H7 (cell line): ENCODE measurements at regions not wholly inside any gene's neighbourhood (a gene's known extent, or its start where the extent isn't known, plus 50 kb on each side); places are given as distances from the start of the nearest gene placed in this dataset.
"Not testable (repeated sequence)": the region's sequence is repeated elsewhere in the genome, so short reads cannot be mapped to it uniquely, and the experiment has no call there.

ENCODE experiments used
- DNase-seq: peaks from one replicate; pipeline ENCODE4 v3.0.0; 2012
- H3K27me3 ChIP-seq: 2 replicates; pipeline ENCODE4 v1.6.0; 2011; ENCODE audit warnings: mild to moderate bottlenecking, low read length; ENCODE audit not compliant: control insufficient read depth, insufficient read depth
- H3K36me3 ChIP-seq: replicated peaks from 2 replicates; pipeline ENCODE4 v1.5.1; 2011; ENCODE audit warnings: low read length; ENCODE audit not compliant: control insufficient read depth, insufficient read depth
- H3K4me3 ChIP-seq: 2 replicates; pipeline ENCODE4 v1.5.1; 2011; ENCODE audit warnings: low read depth, mild to moderate bottlenecking, control low read depth, low read length, moderate library complexity; ENCODE audit not compliant: insufficient read depth

DNA sequence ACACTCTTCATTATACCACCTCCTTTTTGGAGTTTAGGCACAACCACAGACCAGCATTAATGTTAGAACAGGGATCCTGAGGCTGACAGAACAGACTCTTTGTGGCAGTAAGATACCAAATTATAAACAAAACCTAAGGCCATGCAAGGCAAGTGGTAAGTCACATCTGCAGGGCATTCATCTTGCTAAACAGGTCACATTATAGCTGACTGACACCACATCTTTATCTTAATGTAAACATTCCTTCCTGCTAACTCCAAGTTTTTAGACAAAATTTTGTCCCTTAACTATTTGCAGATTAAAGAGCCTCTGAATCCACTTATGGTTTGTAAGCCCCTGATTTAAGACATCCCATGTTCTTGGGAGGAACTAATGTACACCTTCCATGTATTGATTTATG, 500.6 kb downstream of the PYDC2 start:
- no peak for DNase-seq
- no peaks in the 10 kb centered on the region for H3K36me3 ChIP-seq
- H3K27me3 ChIP-seq, result no peaks in the 10 kb centered on the region
- no peak overlapping the region for H3K4me3 ChIP-seq

DNA sequence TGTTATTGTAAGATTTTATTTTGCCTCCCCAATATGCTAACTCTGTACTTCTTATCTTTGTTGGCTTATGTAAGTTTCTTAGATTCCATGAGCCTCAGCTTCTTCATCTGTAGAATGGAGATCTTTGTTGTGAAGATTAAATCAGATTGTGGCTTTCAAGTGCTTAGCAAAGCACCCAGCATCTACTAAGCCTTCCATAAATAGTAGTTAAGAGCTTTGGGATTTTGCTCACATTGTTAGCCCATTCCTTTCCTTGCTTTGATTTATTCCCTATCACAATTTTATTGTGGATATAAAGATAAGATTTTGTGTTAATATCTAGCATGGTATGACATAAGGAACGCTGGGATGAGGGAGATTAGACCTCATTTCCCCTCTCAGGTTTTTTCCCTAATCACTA, 501.4 kb downstream of the PYDC2 start:
- H3K4me3 ChIP-seq, result no peak overlapping the region
- no peaks in the 10 kb centered on the region for H3K36me3 ChIP-seq
- H3K27me3 ChIP-seq, result no peaks in the 10 kb centered on the region
- no peak for DNase-seq

DNA sequence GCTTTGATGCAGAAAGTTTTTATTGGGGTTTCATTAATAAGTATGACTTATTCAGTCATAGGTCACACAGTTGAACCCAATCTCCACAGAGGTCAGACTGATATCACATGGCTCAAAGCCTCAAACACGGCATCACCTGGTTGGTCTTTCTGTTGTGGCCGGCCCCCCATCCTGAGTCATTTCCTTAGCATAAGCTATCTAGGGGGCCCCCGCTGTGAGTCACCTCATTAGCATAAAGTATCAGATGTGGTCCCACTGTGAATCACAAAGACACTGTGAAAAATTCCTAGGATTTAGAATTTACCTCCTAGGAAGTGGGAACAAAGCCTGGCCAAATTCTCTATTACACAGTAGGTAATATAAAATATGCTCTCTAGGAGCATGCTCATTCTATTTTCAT, 502.2 kb downstream of the PYDC2 start:
- H3K36me3 ChIP-seq, result no peaks in the 10 kb centered on the region
- peak; percentile 16 for DNase-seq
- no peaks in the 10 kb centered on the region for H3K27me3 ChIP-seq

DNA sequence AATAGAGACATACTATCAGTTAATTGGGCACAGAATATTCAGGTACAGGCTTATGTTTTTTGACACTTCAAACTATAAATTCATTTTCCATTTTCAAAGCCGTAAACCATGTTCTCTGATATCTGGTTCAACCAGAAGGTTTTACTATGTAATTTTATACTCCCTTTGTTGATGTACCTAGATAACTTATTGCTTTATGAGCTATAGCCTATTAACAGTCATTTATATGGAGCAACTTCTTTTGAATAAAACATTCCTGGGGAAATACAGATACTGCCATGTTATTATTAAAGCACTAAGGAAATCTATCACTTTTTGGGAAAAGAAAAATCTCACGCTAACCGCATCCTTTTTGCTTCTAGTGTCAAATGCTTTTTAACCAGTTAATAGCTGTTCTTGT, 505.6 kb downstream of the PYDC2 start:
- Histone ChIP-seq H3K27me3 (no peaks in the 10 kb centered on the region), H3K4me3 (no peak overlapping the region), H3K36me3 (no peaks in the 10 kb centered on the region)
- no peak for DNase-seq

More for the DNA sequence above, 502.2 kb downstream of the PYDC2 start:
- no peak overlapping the region for H3K4me3 ChIP-seq

DNA sequence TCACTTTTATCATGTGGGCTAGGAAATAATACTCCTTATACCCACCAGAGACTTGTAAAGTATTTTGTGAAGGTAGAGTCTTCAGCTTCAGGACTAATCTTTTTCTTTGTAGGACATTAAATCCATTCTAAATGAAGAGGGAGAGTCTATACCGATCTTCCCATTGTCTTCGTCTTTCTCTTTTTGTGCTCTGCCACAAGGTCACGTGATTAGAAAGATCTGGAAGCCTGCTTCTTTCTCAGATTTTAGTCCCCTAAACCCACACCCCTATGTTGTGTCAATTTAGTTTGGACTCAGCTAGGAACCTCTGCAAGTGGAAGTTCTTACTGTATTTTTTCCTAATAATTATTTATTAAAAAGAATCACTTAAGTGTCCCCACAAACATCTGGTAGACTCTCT, 507.3 kb downstream of the PYDC2 start:
- H3K36me3 ChIP-seq, result no peaks in the 10 kb centered on the region
- no peak overlapping the region for H3K4me3 ChIP-seq
- DNase-seq, result no peak
- H3K27me3 ChIP-seq, result no peaks in the 10 kb centered on the region

DNA sequence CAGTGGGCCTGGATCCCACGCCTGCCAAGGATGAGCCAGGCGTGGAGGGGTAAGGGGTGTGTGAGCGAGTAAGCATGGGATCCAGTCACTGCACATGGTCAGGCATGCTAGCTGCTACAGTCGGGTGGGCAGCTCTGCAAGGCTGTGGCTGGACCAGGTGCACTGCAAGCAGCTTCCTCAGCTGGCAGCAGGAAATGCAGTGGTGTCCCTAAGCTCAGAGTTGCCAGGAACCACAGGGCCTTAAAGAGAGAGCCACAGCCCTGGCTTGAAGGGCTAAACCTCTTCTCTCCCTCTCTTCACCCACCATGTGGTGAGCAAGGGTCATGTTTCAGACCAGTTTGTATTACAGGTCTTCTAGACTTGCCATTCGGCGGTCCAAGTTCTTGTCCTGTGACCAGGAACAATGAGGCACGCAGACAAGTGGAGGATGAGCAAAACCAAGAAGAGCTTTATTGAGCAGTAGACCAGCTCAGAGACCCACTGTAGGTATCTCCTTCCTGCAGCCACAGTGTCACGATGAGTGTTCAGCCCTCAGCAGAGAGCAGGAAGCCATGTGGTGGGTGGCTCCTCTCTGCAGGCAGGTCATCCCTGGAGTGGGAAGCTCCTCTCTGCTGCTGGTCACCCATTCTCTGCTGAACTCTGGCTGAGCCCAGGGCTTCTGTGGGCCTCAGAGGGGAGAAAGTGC, 511.9 kb downstream of the PYDC2 start:
- DNase-seq, result no peak
- H3K36me3 ChIP-seq, result no peaks in the 10 kb centered on the region
- H3K4me3 ChIP-seq, result no peak overlapping the region

DNA sequence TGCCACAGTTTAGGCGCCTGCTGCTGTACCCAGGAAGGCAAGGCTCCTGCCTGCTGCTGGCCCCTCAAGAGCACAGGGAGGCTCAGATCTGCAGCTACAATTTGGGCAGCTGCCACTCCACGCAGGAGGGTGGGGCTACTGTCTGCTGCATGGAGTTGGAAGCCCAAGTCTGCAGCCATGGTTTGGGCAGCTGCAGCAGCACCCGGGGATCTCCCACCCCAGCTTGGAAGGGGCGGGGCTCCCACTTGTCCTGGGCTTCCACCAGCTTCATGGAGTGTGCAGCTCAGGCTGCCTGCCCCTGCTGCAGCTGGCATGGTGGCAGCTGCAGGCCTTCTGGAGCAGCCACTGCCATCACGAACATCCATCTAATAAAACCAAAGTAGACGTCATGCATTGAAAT, 512.9 kb downstream of the PYDC2 start:
- Histone ChIP-seq H3K36me3 (no peaks in the 10 kb centered on the region), H3K4me3 (no peak overlapping the region), H3K27me3 (no peaks in the 10 kb centered on the region)
- no peak for DNase-seq

More for the DNA sequence above, 511.9 kb downstream of the PYDC2 start:
- no peaks in the 10 kb centered on the region for H3K27me3 ChIP-seq

DNA sequence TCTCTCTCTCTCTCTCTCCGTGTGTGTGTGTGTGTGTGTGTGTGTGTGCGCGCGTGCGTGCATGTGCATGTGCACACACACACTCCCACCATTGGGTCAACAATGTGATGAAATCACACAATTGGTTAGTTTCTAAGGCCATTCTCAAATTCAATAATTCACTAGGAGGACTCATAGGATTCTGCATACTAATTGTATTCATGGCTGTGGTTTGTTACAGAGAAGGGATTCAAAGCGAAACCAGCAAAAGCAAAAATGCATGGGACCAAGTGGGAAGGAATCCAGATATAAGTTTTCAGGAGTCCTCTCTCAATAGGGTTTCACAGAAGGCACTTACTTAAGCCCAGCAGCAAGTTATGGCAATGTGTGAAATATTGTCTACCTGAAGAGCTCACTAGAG, 515.0 kb downstream of the PYDC2 start:
- no peak overlapping the region for H3K4me3 ChIP-seq
- no peaks in the 10 kb centered on the region for H3K27me3 ChIP-seq
- DNase-seq, result no peak

DNA sequence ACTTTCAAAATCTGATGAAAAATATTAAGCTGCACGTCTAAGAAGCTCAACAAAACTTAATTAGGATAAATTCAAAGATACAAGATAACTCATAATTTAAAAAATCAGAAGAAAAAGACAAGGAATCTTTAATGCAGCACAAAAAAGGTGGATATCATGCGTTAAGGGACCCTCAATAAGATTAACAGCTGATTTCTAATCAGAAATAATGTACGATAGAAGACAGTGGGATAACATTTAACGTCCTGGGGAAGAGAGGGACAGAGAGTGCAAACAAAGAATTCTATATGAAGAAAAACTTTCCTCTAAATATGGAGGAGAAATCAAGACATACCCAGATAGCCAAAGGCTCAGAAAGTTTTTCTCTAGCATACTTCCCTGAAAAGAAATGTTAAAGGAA, 519.5 kb downstream of the PYDC2 start:
- Histone ChIP-seq H3K4me3 (no peak overlapping the region), H3K36me3 (no peaks in the 10 kb centered on the region)

More for the DNA sequence above, 515.0 kb downstream of the PYDC2 start:
- no peaks in the 10 kb centered on the region for H3K36me3 ChIP-seq

DNA sequence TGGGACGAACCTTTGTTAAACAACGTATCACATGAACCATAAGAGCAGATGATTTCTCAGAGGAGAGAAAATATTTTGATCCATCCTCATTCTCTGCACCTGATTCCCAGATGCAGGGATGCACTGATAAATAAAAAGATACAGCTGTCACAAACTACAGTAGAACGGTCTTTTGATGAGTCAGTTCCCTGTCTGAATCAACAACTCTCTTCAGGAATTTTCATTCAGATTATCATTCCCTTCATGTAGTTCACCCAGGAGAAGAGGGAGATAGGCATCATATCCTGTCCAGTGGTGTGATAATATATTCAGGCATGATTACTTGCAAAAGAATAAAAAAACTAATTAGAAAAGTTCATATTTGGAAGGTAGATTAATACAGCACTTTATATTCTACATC, 521.5 kb downstream of the PYDC2 start:
- no peaks in the 10 kb centered on the region for H3K36me3 ChIP-seq
- no peaks in the 10 kb centered on the region for H3K27me3 ChIP-seq
- no peak overlapping the region for H3K4me3 ChIP-seq
- DNase-seq, result no peak

More for the DNA sequence above, 519.5 kb downstream of the PYDC2 start:
- no peaks in the 10 kb centered on the region for H3K27me3 ChIP-seq
- DNase-seq, result no peak

DNA sequence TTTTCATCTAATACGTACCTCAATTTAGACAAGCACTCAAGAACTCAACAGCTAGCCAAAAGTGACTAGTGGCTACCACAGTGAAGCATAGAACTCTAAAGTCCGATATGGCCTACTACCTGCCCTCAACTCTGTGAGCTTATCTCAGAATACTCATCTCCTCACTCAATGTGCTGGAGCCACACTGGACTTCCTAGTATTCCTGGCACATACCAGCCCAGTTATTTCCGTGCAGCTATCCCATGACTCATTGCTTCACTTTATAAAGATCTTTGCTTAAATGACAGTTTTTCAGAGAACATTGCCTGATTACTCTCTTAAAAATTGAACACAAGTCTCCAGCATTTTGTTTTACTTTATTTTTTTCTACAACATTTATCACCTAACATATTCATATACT, 524.7 kb downstream of the PYDC2 start:
- no peak for DNase-seq
- Histone ChIP-seq H3K36me3 (no peaks in the 10 kb centered on the region), H3K4me3 (no peak overlapping the region), H3K27me3 (no peaks in the 10 kb centered on the region)

DNA sequence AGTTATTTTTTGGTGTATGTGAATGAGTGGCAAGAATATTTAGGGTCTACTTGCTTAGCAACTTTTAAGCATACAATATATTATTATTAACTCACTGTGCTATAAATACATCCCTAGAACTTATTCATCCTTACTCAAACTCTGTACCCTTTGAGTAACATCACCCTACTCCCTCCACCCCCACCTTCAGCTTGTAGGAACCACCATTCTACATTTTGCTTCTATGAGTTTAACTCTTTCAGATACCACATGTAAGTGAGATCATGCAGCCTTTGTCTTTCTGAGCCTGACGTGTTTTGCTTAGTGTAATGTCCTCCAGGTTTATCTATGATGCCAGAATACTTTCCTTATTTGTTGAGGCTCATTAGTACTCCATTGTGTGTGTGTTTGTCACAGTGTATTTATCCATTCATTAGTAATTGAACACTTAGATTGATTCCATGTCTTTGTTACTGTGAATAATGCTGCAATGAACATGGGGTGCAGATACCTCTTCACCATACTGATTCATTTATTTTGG, 526.9 kb downstream of the PYDC2 start:
- no peak for DNase-seq
- no peaks in the 10 kb centered on the region for H3K36me3 ChIP-seq
- H3K4me3 ChIP-seq, result no peak overlapping the region
- H3K27me3 ChIP-seq, result no peaks in the 10 kb centered on the region

DNA sequence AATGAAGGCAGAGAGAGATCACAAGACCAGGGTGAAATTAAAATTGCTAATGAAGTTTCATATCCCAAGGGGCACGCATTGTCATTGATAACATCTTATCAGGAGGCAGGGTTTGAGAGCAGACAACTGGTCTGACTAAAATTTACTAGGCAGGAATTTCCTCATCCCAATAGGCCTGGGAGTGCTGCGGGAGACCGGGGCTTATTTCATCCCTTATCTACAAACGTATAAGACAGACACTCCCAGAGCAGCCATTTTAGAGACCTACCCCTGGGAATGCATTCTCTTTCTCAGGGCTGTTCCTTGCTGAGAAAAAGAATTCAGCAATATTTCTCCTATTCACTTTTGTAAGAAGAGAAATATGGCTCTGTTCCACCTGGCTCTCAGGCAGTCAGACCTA, 533.0 kb downstream of the PYDC2 start:
- not testable (repeated sequence) for H3K27me3 ChIP-seq, H3K36me3 ChIP-seq, DNase-seq, H3K4me3 ChIP-seq

DNA sequence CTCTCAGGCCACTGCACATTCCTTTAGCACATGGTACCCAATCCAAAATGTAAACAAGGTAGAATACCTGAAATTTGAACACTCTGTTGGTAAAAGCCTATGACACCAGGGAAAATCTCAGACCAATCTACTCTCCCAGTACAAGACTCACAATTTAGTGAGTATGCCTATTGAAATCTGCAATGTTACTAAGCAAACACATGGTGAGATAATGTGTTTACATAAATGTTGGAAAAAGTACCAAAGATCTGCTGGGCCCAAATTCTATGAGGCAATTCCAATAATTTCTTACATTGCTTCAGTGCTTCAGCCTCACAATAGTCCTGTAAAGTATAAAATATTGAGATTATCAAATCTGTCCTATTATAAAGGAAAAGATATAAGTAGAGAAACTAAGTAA, 536.1 kb downstream of the PYDC2 start:
- Histone ChIP-seq H3K27me3 (no peaks in the 10 kb centered on the region), H3K36me3 (no peaks in the 10 kb centered on the region), H3K4me3 (no peak overlapping the region)
- DNase-seq, result no peak

DNA sequence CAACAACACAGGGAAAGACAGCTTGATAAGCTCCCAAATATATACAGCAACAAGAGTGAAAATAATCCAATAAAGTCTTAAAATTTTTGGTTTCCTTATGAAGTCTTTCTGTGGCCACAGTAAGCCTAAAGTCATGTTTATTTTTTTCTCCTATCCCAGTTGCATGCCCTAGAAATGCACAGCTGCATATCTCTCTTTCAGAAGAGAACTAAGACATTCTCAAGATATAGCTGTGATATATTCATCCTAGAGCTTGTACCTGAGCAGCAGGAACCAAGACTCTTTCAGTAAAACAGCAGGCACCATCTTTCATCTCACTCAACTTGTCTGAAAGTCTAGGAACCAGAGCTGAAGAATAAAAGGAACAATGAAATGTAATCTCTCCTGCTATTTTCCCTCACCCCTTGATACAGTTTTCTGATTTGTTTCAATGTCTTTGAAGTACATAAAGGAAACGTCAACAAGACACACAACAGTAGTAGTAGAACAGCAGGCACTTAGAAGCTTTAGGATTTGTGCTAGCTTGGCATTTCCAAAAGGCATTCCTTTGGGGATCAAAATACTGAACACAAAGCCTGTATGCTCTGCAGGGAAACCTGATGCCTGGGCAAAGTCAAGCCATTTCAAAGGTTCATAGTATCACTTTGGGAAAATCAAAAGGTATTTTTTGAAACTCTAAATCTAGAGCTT, 536.8 kb downstream of the PYDC2 start:
- DNase-seq, result peak; percentile 16
- Histone ChIP-seq H3K4me3 (no peak overlapping the region), H3K27me3 (no peaks in the 10 kb centered on the region), H3K36me3 (no peaks in the 10 kb centered on the region)
